Tibial nerve (tissue), 4 donors: ENCODE measurements at regions not wholly inside any gene's neighbourhood (a gene's known extent, or its start where the extent isn't known, plus 50 kb on each side); places are given as distances from the start of the nearest gene placed in this dataset.

Source experiments
- DNase-seq, 2 donors: peaks; one replicate each; pipeline ENCODE4 v3.0.0-alpha.2; 2019; ENCODE audit warnings: low spot score in 2 of 2
- H3K27ac ChIP-seq, 4 donors: fragments of 200-600 bp; sonication (generic) in 3 of 4; one replicate each; pipeline ENCODE4 v1.5.1; 2017 to 2019; ENCODE audit warnings: mild to moderate bottlenecking in 1 of 4
- H3K27me3 ChIP-seq, 2 donors: fragments of 200-600 bp; sonication (generic) in 1 of 2; one replicate each; pipeline versions ENCODE4 v1.5.1 to v1.6.0; 2017 to 2019
- H3K36me3 ChIP-seq, 3 donors: fragments of 200-600 bp; sonication (generic); one replicate each; pipeline ENCODE4 v1.5.1; 2018 to 2019
- H3K4me1 ChIP-seq, 4 donors: fragments of 200-600 bp; sonication (generic) in 3 of 4; one replicate each; pipeline ENCODE4 v1.5.1; 2017 to 2019
- H3K4me3 ChIP-seq, 4 donors: fragments of 200-600 bp; sonication (generic) in 3 of 4; one replicate each; pipeline ENCODE4 v1.5.1; 2017 to 2019; ENCODE audit warnings: mild to moderate bottlenecking in 1 of 4, moderate library complexity in 1 of 4
- H3K9me3 ChIP-seq, 4 donors: fragments of 200-600 bp; sonication (generic) in 3 of 4; one replicate each; pipeline ENCODE4 v1.5.1; 2017 to 2019
- CTCF ChIP-seq, 5 experiments: fragments of 200-600 bp in 3 of 5; fragments of 450-650 bp in 2 of 5; sonication (generic) in 3 of 5; IDR thresholded peaks; one replicate each; pipeline ENCODE4 v1.5.1; 2016 to 2019; ENCODE audit warnings: antibody characterized with exemption in 5 of 5, mild to moderate bottlenecking in 3 of 5, moderate library complexity in 2 of 5
- EP300 ChIP-seq, 2 donors: sonication (generic); formaldehyde crosslinking; IDR thresholded peaks; one replicate each; pipeline ENCODE4 v1.6.1; 2017; ENCODE audit warnings: antibody characterized with exemption in 2 of 2, mild to moderate bottlenecking in 1 of 2
- POLR2A ChIP-seq, 2 donors: fragments of 450-650 bp; IDR thresholded peaks; one replicate each; pipeline ENCODE4 v1.6.1; 2017; ENCODE audit warnings: antibody characterized with exemption in 2 of 2, mild to moderate bottlenecking in 2 of 2, moderate library complexity in 2 of 2
- WGBS, 2 donors: methylation state at CpG; one replicate each; pipeline ENCODE4 v1.1.5; 2018; 5-methylcytosine and 5-hydroxymethylcytosine counted together

GRCh38 chr3:65083240-65083639 lies 395.4 kb upstream of the ADAMTS9 start:
- Histone ChIP-seq H3K9me3 (no peaks in the 10 kb centered on the region), H3K27ac (no peak overlapping the region), H3K27me3 (no peaks in the 10 kb centered on the region), H3K36me3 (no peaks in the 10 kb centered on the region), H3K4me3 (no peak overlapping the region), H3K4me1 (no peaks in the 10 kb centered on the region)
- TF ChIP-seq EP300 (IDR thresholded peaks at IDR 0.05) (no peak), POLR2A (IDR thresholded peaks at IDR 0.05) (no peak), CTCF (IDR thresholded peaks at IDR 0.05) (no peak)
- DNase-seq: no peak
- 48 to 54% methylated on average over 4 of the region's 4 CpGs for WGBS, 2 donors

GRCh38 chr3:65081536-65081935 lies 393.7 kb upstream of the ADAMTS9 start:
- Histone ChIP-seq H3K4me3 (no peak overlapping the region), H3K27me3 (no peaks in the 10 kb centered on the region), H3K36me3 (no peaks in the 10 kb centered on the region), H3K9me3 (peaks cover 0 to 3% (median 0%) of the 10 kb centered on the region in 4 donors), H3K4me1 (no peaks in the 10 kb centered on the region), H3K27ac (no peak overlapping the region)
- DNase-seq: no peak
- TF ChIP-seq EP300 (IDR thresholded peaks at IDR 0.05) (no peak), CTCF (IDR thresholded peaks at IDR 0.05) (no peak), POLR2A (IDR thresholded peaks at IDR 0.05) (no peak)
- WGBS, 2 donors: 50 to 69% methylated on average over 2 of the region's 2 CpGs

- 64 to 67% methylated on average over 3 of the region's 3 CpGs for WGBS, 2 donors
- Histone ChIP-seq H3K9me3 (peaks cover 0 to 3% (median 0%) of the 10 kb centered on the region in 4 donors), H3K27me3 (no peaks in the 10 kb centered on the region), H3K4me1 (no peaks in the 10 kb centered on the region), H3K4me3 (no peak overlapping the region), H3K27ac (no peak overlapping the region), H3K36me3 (no peaks in the 10 kb centered on the region)
- TF ChIP-seq EP300 (IDR thresholded peaks at IDR 0.05): no peak
- no peak for TF ChIP-seq POLR2A (IDR thresholded peaks at IDR 0.05)
- no peak for TF ChIP-seq CTCF (IDR thresholded peaks at IDR 0.05)
- no peak for DNase-seq
Measured at GRCh38 chr3:65080432-65080831, 392.6 kb upstream of the ADAMTS9 start.

GRCh38 chr3:65079560-65079959 lies 391.8 kb upstream of the ADAMTS9 start:
- DNase-seq: no peak
- H3K4me1 ChIP-seq: no peaks in the 10 kb centered on the region
- H3K4me3 ChIP-seq: no peak overlapping the region
- H3K27ac ChIP-seq: no peak overlapping the region
- no peaks in the 10 kb centered on the region for H3K36me3 ChIP-seq
- 75 to 84% methylated on average over 5 of the region's 5 CpGs for WGBS, 2 donors
- no peaks in the 10 kb centered on the region for H3K27me3 ChIP-seq
- H3K9me3 ChIP-seq: peaks cover 0 to 3% (median 0%) of the 10 kb centered on the region in 4 donors
- no peak for TF ChIP-seq POLR2A (IDR thresholded peaks at IDR 0.05)
- no peak for TF ChIP-seq CTCF (IDR thresholded peaks at IDR 0.05)
- no peak for TF ChIP-seq EP300 (IDR thresholded peaks at IDR 0.05)

- Histone ChIP-seq H3K9me3 (peaks cover 0 to 3% (median 0%) of the 10 kb centered on the region in 4 donors), H3K27ac (no peak overlapping the region), H3K4me3 (no peak overlapping the region), H3K36me3 (no peaks in the 10 kb centered on the region), H3K27me3 (no peaks in the 10 kb centered on the region), H3K4me1 (no peaks in the 10 kb centered on the region)
- TF ChIP-seq POLR2A (IDR thresholded peaks at IDR 0.05): no peak
- TF ChIP-seq EP300 (IDR thresholded peaks at IDR 0.05): no peak
- TF ChIP-seq CTCF (IDR thresholded peaks at IDR 0.05): no peak
- no peak for DNase-seq
Measured at GRCh38 chr3:65078748-65079147, 390.9 kb upstream of the ADAMTS9 start.
